IMR-90 (cell line): ENCODE measurements at regions not wholly inside any gene's neighbourhood (a gene's known extent, or its start where the extent isn't known, plus 50 kb on each side); places are given as distances from the start of the nearest gene placed in this dataset.

Source experiments
- ATAC-seq: fragments of 200-7000 bp; cut with Tn5 transposase; 2 replicates; pipeline ENCODE4 v1.9.1; 2020; ENCODE audit warnings: low read depth, mild to moderate bottlenecking, moderate library complexity
- BruUV-seq: library from RNA; stranded (reverse); fragments of 400-500 nt; replicated peaks from 2 replicates; lab custom pipeline; 2021; lab: Mats Ljungman, UMichigan
- CTCF ChIA-PET: fragments of 300-600 bp; formaldehyde crosslinking; extraction: SDS; loops from one replicate; lab custom pipeline; 2021; ENCODE audit warnings: antibody characterized with exemption; lab: Yijun Ruan, JAX
- POLR2A ChIA-PET: fragments of 300-600 bp; sonication (Branson Sonifier 250); formaldehyde crosslinking; loops from one replicate; lab custom pipeline; 2022; ENCODE audit warnings: antibody characterized with exemption; ENCODE audit not compliant: unreplicated experiment; lab: Charles Lee
- DNase-seq: peaks from one replicate; pipeline ENCODE4 v3.0.0; 2013
- H2AFZ ChIP-seq: replicated peaks from 2 replicates; pipeline ENCODE3; 2013; ENCODE audit warnings: low read length, mild to moderate bottlenecking; ENCODE audit not compliant: poor library complexity
- H2AK5ac ChIP-seq: 2 replicates; pipeline ENCODE4 v1.6.1; 2013; ENCODE audit warnings: low read depth, low read length, inconsistent platforms
- H2AK9ac ChIP-seq: replicated peaks from 2 replicates; pipeline ENCODE3; 2013; ENCODE audit warnings: mild to moderate bottlenecking, low read depth, low read length, moderate library complexity; ENCODE audit not compliant: poor library complexity
- H2BK120ac ChIP-seq: 2 replicates; pipeline ENCODE4 v1.6.1; 2013; ENCODE audit warnings: low read depth, low read length, inconsistent platforms
- H2BK15ac ChIP-seq: 3 replicates; pipeline ENCODE4 v1.6.1; 2013; ENCODE audit warnings: low read depth, low read length, inconsistent platforms
- H2BK20ac ChIP-seq: 2 replicates; pipeline ENCODE4 v1.6.1; 2013; ENCODE audit warnings: low read depth, mild to moderate bottlenecking, inconsistent platforms, low read length, moderate library complexity
- H2BK5ac ChIP-seq: 2 replicates; pipeline ENCODE4 v1.6.1; 2013; ENCODE audit warnings: mild to moderate bottlenecking, low read depth, low read length, inconsistent platforms; ENCODE audit not compliant: poor library complexity, severe bottlenecking
- H3K14ac ChIP-seq: replicated peaks from 2 replicates; pipeline ENCODE4 v1.6.1; 2013; ENCODE audit warnings: low read depth, low read length, inconsistent platforms
- H3K18ac ChIP-seq: 2 replicates; pipeline ENCODE4 v1.6.1; 2013; ENCODE audit warnings: low read depth, low read length, control low read depth
- H3K23ac ChIP-seq: 2 replicates; pipeline ENCODE4 v1.6.1; 2013; ENCODE audit warnings: low read depth, low read length, inconsistent platforms
- H3K27ac ChIP-seq: 2 replicates; pipeline ENCODE4 v1.5.1; 2013; ENCODE audit warnings: mild to moderate bottlenecking, control low read depth, low read length; ENCODE audit not compliant: insufficient read depth
- H3K27me3 ChIP-seq: 2 replicates; pipeline ENCODE4 v1.6.1; 2013; ENCODE audit warnings: low read length; ENCODE audit not compliant: control insufficient read depth, insufficient read depth
- H3K36me3 ChIP-seq: 2 replicates; pipeline ENCODE4 v1.6.1; 2013; ENCODE audit warnings: low read length, mixed read lengths; ENCODE audit not compliant: control insufficient read depth, insufficient read depth
- H3K4ac ChIP-seq: 2 replicates; pipeline ENCODE4 v1.6.1; 2013; ENCODE audit warnings: low read depth, low read length, inconsistent platforms
- H3K4me1 ChIP-seq: 2 replicates; pipeline ENCODE4 v1.6.1; 2013; ENCODE audit warnings: low read length, mixed read lengths; ENCODE audit not compliant: control insufficient read depth, insufficient read depth
- H3K4me2 ChIP-seq: 2 replicates; pipeline ENCODE4 v1.6.1; 2013; ENCODE audit warnings: low read depth, mild to moderate bottlenecking, control low read depth, low read length, moderate library complexity
- H3K4me3 ChIP-seq: 2 replicates; pipeline ENCODE4 v1.5.1; 2013; ENCODE audit warnings: low read depth, mild to moderate bottlenecking, control low read depth, low read length, moderate library complexity; ENCODE audit not compliant: insufficient read depth
- H3K56ac ChIP-seq: 2 replicates; pipeline ENCODE4 v1.6.1; 2013; ENCODE audit warnings: low read length, inconsistent platforms; ENCODE audit not compliant: insufficient read depth; ENCODE audit errors: extremely low read depth
- H3K79me1 ChIP-seq, 2 experiments: 2 replicates each; pipeline ENCODE4 v1.6.1; 2013; ENCODE audit warnings: low read length in 2 of 2, inconsistent platforms in 1 of 2, low read depth in 1 of 2
- H3K9ac ChIP-seq: 2 replicates; pipeline ENCODE4 v1.6.1; 2013; ENCODE audit warnings: low read depth, low read length, control low read depth
- H3K9me1 ChIP-seq: 2 replicates; pipeline ENCODE4 v1.6.1; 2013; ENCODE audit warnings: low read length, inconsistent platforms; ENCODE audit not compliant: insufficient read depth
- H3K9me3 ChIP-seq: 2 replicates; pipeline ENCODE4 v1.6.1; 2013; ENCODE audit warnings: low read length; ENCODE audit not compliant: control insufficient read depth, insufficient read depth
- H4K20me1 ChIP-seq: 2 replicates; pipeline ENCODE4 v1.6.1; 2013; ENCODE audit warnings: low read length, inconsistent platforms; ENCODE audit not compliant: insufficient read depth
- H4K5ac ChIP-seq: 2 replicates; pipeline ENCODE4 v1.6.1; 2013; ENCODE audit warnings: mild to moderate bottlenecking, low read depth, low read length, control low read depth
- H4K8ac ChIP-seq, 2 experiments: 2 replicates each; pipeline ENCODE4 v1.6.1; 2013; ENCODE audit warnings: low read depth in 2 of 2, low read length in 2 of 2, control low read depth in 1 of 2, inconsistent platforms in 1 of 2
- H4K91ac ChIP-seq: 2 replicates; pipeline ENCODE4 v1.6.1; 2013; ENCODE audit warnings: low read depth, low read length, inconsistent platforms; ENCODE audit not compliant: insufficient read depth
- BHLHE40 ChIP-seq: fragments of 150-350 bp; IDR thresholded peaks from 2 replicates; pipeline ENCODE4 v1.6.1; 2016; ENCODE audit warnings: mild to moderate bottlenecking, low read depth, low read length
- CEBPB ChIP-seq: IDR thresholded peaks from 2 replicates; pipeline ENCODE4 v1.6.1; 2012; ENCODE audit warnings: low read depth, low read length, improper control_type of control experiment
- CHD1 ChIP-seq: IDR thresholded peaks from 2 replicates; pipeline ENCODE4 v1.6.1; 2012; ENCODE audit warnings: low read depth, low read length, improper control_type of control experiment
- FOS ChIP-seq: fragments of 150-350 bp; IDR thresholded peaks from 2 replicates; pipeline ENCODE4 v1.6.1; 2016; ENCODE audit warnings: low read depth, low read length
- MAFK ChIP-seq: IDR thresholded peaks from 2 replicates; pipeline ENCODE4 v1.6.1; 2012; ENCODE audit warnings: low read depth, low read length, improper control_type of control experiment
- MAZ ChIP-seq: IDR thresholded peaks from 2 replicates; pipeline ENCODE4 v1.6.1; 2012; ENCODE audit warnings: low read depth, mild to moderate bottlenecking, low read length, improper control_type of control experiment, moderate library complexity, borderline replicate concordance
- MXI1 ChIP-seq: IDR thresholded peaks from 2 replicates; pipeline ENCODE4 v1.6.1; 2012; ENCODE audit warnings: low read depth, mild to moderate bottlenecking, low read length, moderate library complexity, borderline replicate concordance
- NFE2L2 ChIP-seq: fragments of 150-350 bp; IDR thresholded peaks from 2 replicates; pipeline ENCODE4 v1.6.1; 2016; ENCODE audit warnings: low read depth, mild to moderate bottlenecking, low read length
- POLR2A ChIP-seq: IDR thresholded peaks from 2 replicates; pipeline ENCODE4 v1.6.1; 2012; ENCODE audit warnings: mild to moderate bottlenecking, low read depth, low read length
- RAD21 ChIP-seq: IDR thresholded peaks from 2 replicates; pipeline ENCODE4 v1.6.1; 2012; ENCODE audit warnings: low read length, improper control_type of control experiment
- RCOR1 ChIP-seq: IDR thresholded peaks from 2 replicates; pipeline ENCODE4 v1.6.1; 2012; ENCODE audit warnings: mild to moderate bottlenecking, low read length, improper control_type of control experiment; ENCODE audit not compliant: insufficient replicate concordance
- RFX5 ChIP-seq: IDR thresholded peaks from 2 replicates; pipeline ENCODE4 v1.8.0; 2012; ENCODE audit warnings: low read depth, mild to moderate bottlenecking, low read length, moderate library complexity
- SMC3 ChIP-seq: fragments of 150-350 bp; IDR thresholded peaks from 2 replicates; pipeline ENCODE4 v1.6.1; 2016; ENCODE audit warnings: low read depth, mild to moderate bottlenecking, antibody characterized with exemption, low read length, moderate library complexity
- USF2 ChIP-seq: fragments of 150-350 bp; IDR thresholded peaks from 2 replicates; pipeline ENCODE4 v1.6.1; 2017; ENCODE audit warnings: mild to moderate bottlenecking, antibody characterized with exemption, low read length, low read depth
- WGBS, 2 experiments: methylation state at CpG; one replicate each; pipeline versions ENCODE4 v1.1.5 to v1.1.7; 2013; ENCODE audit warnings: missing lambda C conversion rate in 2 of 2; ENCODE audit not compliant: insufficient read length in 1 of 2; ENCODE audit errors: extremely low coverage in 2 of 2; 5-methylcytosine and 5-hydroxymethylcytosine counted together
- dilution Hi-C: fragments of 300-500 bp; cut with HindIII; formaldehyde crosslinking; loops from one replicate; pipeline ENCODE4 v1.14.3; 2018; ENCODE audit warnings: low sequenced_read_pairs; ENCODE audit not compliant: unreplicated experiment
- in situ Hi-C: fragments of 300-500 bp; cut with MboI; formaldehyde crosslinking; loops from 3 replicates; pipeline ENCODE4 v1.14.3; 2019; ENCODE audit warnings: low sequenced_read_pairs, inconsistent platforms, mixed read lengths
- intact Hi-C: fragments of 100-400 bp; cut with micrococcal nuclease; formaldehyde crosslinking; loops from 2 replicates; pipeline ENCODE4 v1.10.0; 2022
- TF ChIP-seq, protein P1 (sequence below): fragments of 150-350 bp; IDR thresholded peaks from 2 replicates; pipeline ENCODE4 v1.6.1; 2016; ENCODE audit warnings: low read depth, mild to moderate bottlenecking, low read length, moderate library complexity, borderline replicate concordance
- TF ChIP-seq, protein P2 (sequence below): conservative IDR thresholded peaks from 2 replicates; pipeline ENCODE4 v1.5.1; 2012; ENCODE audit warnings: mild to moderate bottlenecking, low read depth, low read length, improper control_type of control experiment

DNA sequence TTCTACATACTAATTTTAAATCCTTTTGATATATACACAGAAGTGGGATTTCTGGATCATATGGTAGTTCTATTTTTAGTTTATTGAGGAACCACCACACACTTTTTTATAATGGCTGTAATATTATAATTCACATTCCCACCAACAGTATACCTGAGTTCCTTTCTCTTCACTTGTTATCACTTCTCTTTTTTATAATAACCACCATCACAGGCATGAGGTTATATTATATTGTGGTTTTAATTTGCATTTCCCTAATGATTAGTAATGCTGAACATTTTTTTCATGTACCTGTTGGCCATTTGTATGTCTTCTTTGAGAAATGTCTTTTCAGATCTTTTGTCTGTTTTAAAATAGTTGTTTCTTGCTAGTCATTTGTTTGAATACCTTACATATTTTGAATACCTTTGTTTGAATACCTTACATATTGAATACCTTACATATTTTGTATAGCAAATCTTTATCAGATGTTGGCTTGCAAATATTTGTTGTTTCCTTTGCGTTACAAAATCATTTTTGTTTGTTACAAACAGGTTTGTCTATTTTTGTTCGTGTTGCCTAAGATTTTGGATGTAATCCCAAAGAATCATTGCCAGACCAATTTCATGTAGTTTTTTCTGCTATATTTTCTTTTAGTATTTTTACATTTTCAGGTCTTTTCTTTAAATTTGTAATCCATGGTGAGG is 198.5 kb upstream of the KLF8 start:
- no peak overlapping the region for H3K23ac ChIP-seq
- BruUV-seq: no TSS peak
- no peak overlapping the region for H4K5ac ChIP-seq
- H4K91ac ChIP-seq: no peak overlapping the region
- no peak for TF ChIP-seq RFX5
- no peak for TF ChIP-seq MXI1
- TF ChIP-seq CEBPB: no peak
- no peak for TF ChIP-seq SMC3
- no peak for TF ChIP-seq BHLHE40
- no peak for TF ChIP-seq FOS
- no peak for TF ChIP-seq RAD21
- no peak for TF ChIP-seq CHD1
- TF ChIP-seq RCOR1: no peak
- TF ChIP-seq, protein P1, sequence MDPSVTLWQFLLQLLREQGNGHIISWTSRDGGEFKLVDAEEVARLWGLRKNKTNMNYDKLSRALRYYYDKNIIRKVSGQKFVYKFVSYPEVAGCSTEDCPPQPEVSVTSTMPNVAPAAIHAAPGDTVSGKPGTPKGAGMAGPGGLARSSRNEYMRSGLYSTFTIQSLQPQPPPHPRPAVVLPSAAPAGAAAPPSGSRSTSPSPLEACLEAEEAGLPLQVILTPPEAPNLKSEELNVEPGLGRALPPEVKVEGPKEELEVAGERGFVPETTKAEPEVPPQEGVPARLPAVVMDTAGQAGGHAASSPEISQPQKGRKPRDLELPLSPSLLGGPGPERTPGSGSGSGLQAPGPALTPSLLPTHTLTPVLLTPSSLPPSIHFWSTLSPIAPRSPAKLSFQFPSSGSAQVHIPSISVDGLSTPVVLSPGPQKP: no peak
- TF ChIP-seq MAZ: no peak
- TF ChIP-seq USF2: no peak
- no peak for TF ChIP-seq MAFK
- TF ChIP-seq, protein P2, sequence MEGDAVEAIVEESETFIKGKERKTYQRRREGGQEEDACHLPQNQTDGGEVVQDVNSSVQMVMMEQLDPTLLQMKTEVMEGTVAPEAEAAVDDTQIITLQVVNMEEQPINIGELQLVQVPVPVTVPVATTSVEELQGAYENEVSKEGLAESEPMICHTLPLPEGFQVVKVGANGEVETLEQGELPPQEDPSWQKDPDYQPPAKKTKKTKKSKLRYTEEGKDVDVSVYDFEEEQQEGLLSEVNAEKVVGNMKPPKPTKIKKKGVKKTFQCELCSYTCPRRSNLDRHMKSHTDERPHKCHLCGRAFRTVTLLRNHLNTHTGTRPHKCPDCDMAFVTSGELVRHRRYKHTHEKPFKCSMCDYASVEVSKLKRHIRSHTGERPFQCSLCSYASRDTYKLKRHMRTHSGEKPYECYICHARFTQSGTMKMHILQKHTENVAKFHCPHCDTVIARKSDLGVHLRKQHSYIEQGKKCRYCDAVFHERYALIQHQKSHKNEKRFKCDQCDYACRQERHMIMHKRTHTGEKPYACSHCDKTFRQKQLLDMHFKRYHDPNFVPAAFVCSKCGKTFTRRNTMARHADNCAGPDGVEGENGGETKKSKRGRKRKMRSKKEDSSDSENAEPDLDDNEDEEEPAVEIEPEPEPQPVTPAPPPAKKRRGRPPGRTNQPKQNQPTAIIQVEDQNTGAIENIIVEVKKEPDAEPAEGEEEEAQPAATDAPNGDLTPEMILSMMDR: no peak
- no peak for TF ChIP-seq POLR2A
- TF ChIP-seq NFE2L2: no peak
- no peaks in the 10 kb centered on the region for H3K79me1 ChIP-seq
- no peak overlapping the region for H2AK5ac ChIP-seq
- no peak overlapping the region for H3K27ac ChIP-seq
- H3K9me3 ChIP-seq: 0 out of 2 replicates have a peak, but pooled peaks cover under 1% of the 10 kb centered on the region
- H2BK5ac ChIP-seq: no peak overlapping the region
- H2BK15ac ChIP-seq: no peak overlapping the region
- H3K4me3 ChIP-seq: no peak overlapping the region
- H3K18ac ChIP-seq: no peak overlapping the region
- H3K27me3 ChIP-seq: no peaks in the 10 kb centered on the region
- intact Hi-C loops: no loop called here
- no peaks in the 10 kb centered on the region for H4K20me1 ChIP-seq
- no peak overlapping the region for H3K4me2 ChIP-seq
- no peak overlapping the region for H2BK20ac ChIP-seq
- H4K8ac ChIP-seq: no peak overlapping the region
- no peak overlapping the region for H2AK9ac ChIP-seq
- ChIA-PET POLR2A (no interaction called here), CTCF (no interaction called here)
- DNase-seq: no peak
- in situ Hi-C loops: no loop called here
- WGBS, 2 experiments: no CpG with 5 or more reads among the region's 2 CpGs
- dilution Hi-C loops: no loop called here
- H3K9ac ChIP-seq: no peak overlapping the region
- no peak for ATAC-seq
- H2BK120ac ChIP-seq: no peak overlapping the region
- no peak overlapping the region for H3K56ac ChIP-seq
- H3K4ac ChIP-seq: no peak overlapping the region
- H2AFZ ChIP-seq: no peak overlapping the region
- no peaks in the 10 kb centered on the region for H3K9me1 ChIP-seq
- H3K4me1 ChIP-seq: no peaks in the 10 kb centered on the region
- H3K14ac ChIP-seq: no peak overlapping the region
- no peaks in the 10 kb centered on the region for H3K36me3 ChIP-seq
